ENCODE measurements at regions not wholly inside any gene's neighbourhood (a gene's known extent, or its start where the extent isn't known, plus 50 kb on each side); places are given as distances from the start of the nearest gene placed in this dataset.

GRCh38 chr22:48858121-48858520 lies 969.6 kb downstream of the BRD1 start:
- Histone ChIP-seq H3K4me1 (ENCODE audit: control insufficient read depth, insufficient read depth, low read length) (no peaks in the 10 kb centered on the region), H3K9me3 (ENCODE audit: control insufficient read depth, insufficient read depth, low read depth, low read length) (no peaks in the 10 kb centered on the region), H3K4me3 (ENCODE audit: low read depth in 2 of 2, low read length in 2 of 2) (no peak overlapping the region), H3K36me3 (ENCODE audit: control insufficient read depth, insufficient read depth, low read length) (no peaks in the 10 kb centered on the region), H3K27me3 (ENCODE audit: control insufficient read depth, insufficient read depth, low read length) (peaks cover 2% of the 10 kb centered on the region; the same call in 1 of the 2 replicates), H3K27ac (ENCODE audit: low read length) (no peak overlapping the region)
- BruUV-seq (replicated peaks) = no TSS peak
- CTCF ChIA-PET = interaction anchor here (0.7 kb wide), 1 partner anchor 321 kb away, joined by 9 read pairs; no protein-coding TSS in a partner anchor
- POLR2A ChIA-PET = no interaction called here
- DNase-seq (ENCODE audit: low read depth, low spot score) = no peak
- in situ Hi-C loops (cut with HindIII; ENCODE audit: low pct_unique_long_range_greater_than_20kb, low sequenced_read_pairs) (no loop called here), intact Hi-C loops (cut with micrococcal nuclease; ENCODE audit: unreplicated experiment) (no loop called here)
- no peak for TF ChIP-seq SIN3A (IDR thresholded peaks at IDR 0.05; ENCODE audit: borderline replicate concordance, insufficient read depth, low read depth, low read length)
- no peak for TF ChIP-seq TCF7L2 (IDR thresholded peaks at IDR 0.05; ENCODE audit: low read depth, low read length)
- TF ChIP-seq CTCF (IDR thresholded peaks at IDR 0.05) = no peak
- no peak for TF ChIP-seq POLR2AphosphoS5 (IDR thresholded peaks at IDR 0.05; ENCODE audit: low read depth, low read length)
- no peak for TF ChIP-seq REST (IDR thresholded peaks at IDR 0.05; ENCODE audit: insufficient read depth in 1 of 2, low read depth in 2 of 2, low read length in 1 of 2)
- no peak for ATAC-seq

- Histone ChIP-seq H3K36me3 (ENCODE audit: control insufficient read depth, insufficient read depth, low read length) (no peaks in the 10 kb centered on the region), H3K27ac (ENCODE audit: low read length) (no peak overlapping the region), H3K27me3 (ENCODE audit: control insufficient read depth, insufficient read depth, low read length) (peaks cover 2% of the 10 kb centered on the region; the same call in 1 of the 2 replicates), H3K4me3 (ENCODE audit: low read depth in 2 of 2, low read length in 2 of 2) (no peak overlapping the region), H3K9me3 (ENCODE audit: control insufficient read depth, insufficient read depth, low read depth, low read length) (no peaks in the 10 kb centered on the region), H3K4me1 (ENCODE audit: control insufficient read depth, insufficient read depth, low read length) (no peaks in the 10 kb centered on the region)
- intact Hi-C loops (cut with micrococcal nuclease; ENCODE audit: unreplicated experiment) = no loop called here
- BruUV-seq (replicated peaks) = no TSS peak
- POLR2A ChIA-PET = no interaction called here
- CTCF ChIA-PET = interaction anchor here (0.7 kb wide), 1 partner anchor 320 kb away, joined by 9 read pairs; no protein-coding TSS in a partner anchor
- ATAC-seq = no peak
- no peak for DNase-seq (ENCODE audit: low read depth, low spot score)
- TF ChIP-seq POLR2AphosphoS5 (IDR thresholded peaks at IDR 0.05; ENCODE audit: low read depth, low read length) (no peak), TCF7L2 (IDR thresholded peaks at IDR 0.05; ENCODE audit: low read depth, low read length) (no peak), CTCF (IDR thresholded peaks at IDR 0.05) (no peak), SIN3A (IDR thresholded peaks at IDR 0.05; ENCODE audit: borderline replicate concordance, insufficient read depth, low read depth, low read length) (no peak), REST (IDR thresholded peaks at IDR 0.05; ENCODE audit: insufficient read depth in 1 of 2, low read depth in 2 of 2, low read length in 1 of 2) (no peak)
- in situ Hi-C loops (cut with HindIII; ENCODE audit: low pct_unique_long_range_greater_than_20kb, low sequenced_read_pairs) = no loop called here
Observed at GRCh38 chr22:48857202-48857805, 970.4 kb downstream of the BRD1 start.

Measured in Panc1 (cell line).